H1 (cell line): ENCODE measurements at regions not wholly inside any gene's neighbourhood (a gene's known extent, or its start where the extent isn't known, plus 50 kb on each side); places are given as distances from the start of the nearest gene placed in this dataset.

Experiments used
- CTCF ChIA-PET: fragments of 300-600 bp; sonication (Branson Sonifier 250); formaldehyde crosslinking; loops from one replicate; lab custom pipeline; 2021; ENCODE audit not compliant: partially characterized antibody; lab: Charles Lee
- POLR2A ChIA-PET: fragments of 300-600 bp; sonication (Branson Sonifier 250); formaldehyde crosslinking; loops from one replicate; lab custom pipeline; 2021; ENCODE audit warnings: inconsistent platforms; ENCODE audit not compliant: partially characterized antibody; lab: Charles Lee
- DNase-seq, 2 experiments: peaks; one replicate each; pipeline versions ENCODE4 v3.0.0 to v3.0.0-alpha.2; 2010 to 2022; ENCODE audit warnings: low spot score in 2 of 2, low read depth in 1 of 2, mixed read lengths in 1 of 2
- FAIRE-seq: peaks from 2 replicates; lab custom pipeline; 2011; peaks lifted over from hg19 to GRCh38; lab: Jason Lieb, UNC
- H2AFZ ChIP-seq: 2 replicates; pipeline ENCODE4 v1.8.1; 2012; ENCODE audit warnings: low read length, inconsistent platforms
- H2AK5ac ChIP-seq: 2 replicates; pipeline ENCODE4 v1.6.1; 2013; ENCODE audit warnings: low read depth, low read length
- H2BK120ac ChIP-seq: replicated peaks from 2 replicates; pipeline ENCODE3; 2013; ENCODE audit warnings: low read depth, low read length, inconsistent platforms
- H2BK12ac ChIP-seq: 2 replicates; pipeline ENCODE4 v1.6.1; 2013; ENCODE audit warnings: low read depth, low read length
- H2BK15ac ChIP-seq: 2 replicates; pipeline ENCODE4 v1.6.1; 2013; ENCODE audit warnings: low read length
- H2BK20ac ChIP-seq: 2 replicates; pipeline ENCODE4 v1.6.1; 2013; ENCODE audit warnings: low read length
- H2BK5ac ChIP-seq: 2 replicates; pipeline ENCODE4 v1.6.1; 2013; ENCODE audit warnings: low read depth, low read length
- H3K14ac ChIP-seq: 2 replicates; pipeline ENCODE4 v1.6.1; 2013; ENCODE audit warnings: inconsistent platforms; ENCODE audit not compliant: insufficient read length
- H3K18ac ChIP-seq: 2 replicates; pipeline ENCODE4 v1.6.1; 2013; ENCODE audit warnings: low read length; ENCODE audit errors: extremely low read depth
- H3K23ac ChIP-seq: 2 replicates; pipeline ENCODE4 v1.6.1; 2013; ENCODE audit warnings: inconsistent platforms; ENCODE audit not compliant: insufficient read length
- H3K23me2 ChIP-seq: 2 replicates; pipeline ENCODE4 v1.6.1; 2013; ENCODE audit warnings: low read depth, low read length
- H3K27ac ChIP-seq: 2 replicates; pipeline ENCODE4 v1.6.1; 2011; ENCODE audit warnings: low read depth, low read length, inconsistent platforms
- H3K27me3 ChIP-seq, 4 experiments: replicated peaks in 1 of 4; 1 replicate in 1 of 4; 2 replicates in 3 of 4; pipeline versions ENCODE4 v1.6.1 to v1.8.1; 2011 to 2013; ENCODE audit warnings: low read length in 3 of 4, mild to moderate bottlenecking in 3 of 4, inconsistent platforms in 2 of 4, mixed read lengths in 2 of 4, moderate library complexity in 1 of 4; ENCODE audit not compliant: control insufficient read depth in 3 of 4, insufficient read depth in 3 of 4; ENCODE audit errors: extremely low read depth in 1 of 4
- H3K36me3 ChIP-seq, 4 experiments: 2 replicates each; pipeline versions ENCODE4 v1.6.1 to v1.8.1; 2011 to 2013; ENCODE audit warnings: mild to moderate bottlenecking in 4 of 4, low read length in 3 of 4, moderate library complexity in 2 of 4, control low read depth in 1 of 4, inconsistent platforms in 1 of 4; ENCODE audit not compliant: insufficient read depth in 4 of 4, control insufficient read depth in 2 of 4
- H3K4ac ChIP-seq: replicated peaks from 2 replicates; pipeline ENCODE3; 2013; ENCODE audit warnings: low read length, low read depth, mixed read lengths, inconsistent platforms; ENCODE audit not compliant: insufficient read length
- H3K4me1 ChIP-seq, 4 experiments: replicated peaks in 1 of 4; 1 replicate in 1 of 4; 2 replicates in 3 of 4; pipeline versions ENCODE4 v1.6.1 to v1.8.1; 2011 to 2013; ENCODE audit warnings: low read length in 3 of 4, inconsistent platforms in 2 of 4, mixed read lengths in 1 of 4; ENCODE audit not compliant: insufficient read depth in 4 of 4, control insufficient read depth in 3 of 4
- H3K4me2 ChIP-seq, 2 experiments: 2 replicates each; pipeline versions ENCODE4 v1.6.1 to v1.8.1; 2011 to 2013; ENCODE audit warnings: low read depth in 2 of 2, low read length in 2 of 2, control low read depth in 1 of 2, inconsistent platforms in 1 of 2, mild to moderate bottlenecking in 1 of 2; ENCODE audit not compliant: insufficient read depth in 1 of 2
- H3K4me3 ChIP-seq, 4 experiments: fragments of 200-600, 300-600 bp in 1 of 4; sonication (generic), shearing (Covaris generic), sonication (Bioruptor Twin) in 1 of 4; 2 replicates each; pipeline versions ENCODE4 v1.5.1 to v1.8.1; 2011 to 2016; ENCODE audit warnings: low read length in 4 of 4, low read depth in 3 of 4, control low read depth in 2 of 4, inconsistent platforms in 2 of 4, mild to moderate bottlenecking in 2 of 4, mixed read lengths in 1 of 4, moderate library complexity in 1 of 4; ENCODE audit not compliant: insufficient read depth in 2 of 4; ENCODE audit errors: extremely low read depth in 1 of 4
- H3K56ac ChIP-seq: replicated peaks from 2 replicates; pipeline ENCODE3; 2013; ENCODE audit warnings: low read depth, mild to moderate bottlenecking, mixed read lengths, low read length, inconsistent platforms; ENCODE audit not compliant: insufficient read length
- H3K79me1 ChIP-seq: 2 replicates; pipeline ENCODE4 v1.6.1; 2013; ENCODE audit warnings: low read depth, low read length, control low read depth
- H3K79me2 ChIP-seq, 2 experiments: 2 replicates each; pipeline versions ENCODE4 v1.6.1 to v1.8.1; 2012 to 2013; ENCODE audit warnings: low read length in 2 of 2, mild to moderate bottlenecking in 2 of 2, inconsistent platforms in 1 of 2; ENCODE audit not compliant: insufficient read depth in 2 of 2, control insufficient read depth in 1 of 2
- H3K9ac ChIP-seq, 4 experiments: replicated peaks in 1 of 4; 1 replicate in 1 of 4; 2 replicates in 3 of 4; pipeline versions ENCODE4 v1.6.1 to v1.8.1; 2011 to 2013; ENCODE audit warnings: low read depth in 3 of 4, low read length in 3 of 4, control low read depth in 2 of 4, mild to moderate bottlenecking in 2 of 4, moderate library complexity in 2 of 4, inconsistent platforms in 1 of 4; ENCODE audit errors: extremely low read depth in 1 of 4
- H3K9me3 ChIP-seq, 2 experiments: 2 replicates each; pipeline versions ENCODE4 v1.6.1 to v1.8.1; 2012 to 2013; ENCODE audit warnings: mild to moderate bottlenecking in 2 of 2, moderate library complexity in 2 of 2, control low read depth in 1 of 2, inconsistent platforms in 1 of 2, low read depth in 1 of 2, low read length in 1 of 2, mixed read lengths in 1 of 2; ENCODE audit not compliant: insufficient read depth in 2 of 2
- H4K20me1 ChIP-seq, 2 experiments: replicated peaks in 1 of 2; 2 replicates each; pipeline versions ENCODE3 to v1.8.1; 2011 to 2013; ENCODE audit warnings: inconsistent platforms in 2 of 2, low read length in 2 of 2, mild to moderate bottlenecking in 1 of 2; ENCODE audit not compliant: insufficient read depth in 2 of 2, control insufficient read depth in 1 of 2
- H4K5ac ChIP-seq: 2 replicates; pipeline ENCODE4 v1.6.1; 2013; ENCODE audit warnings: low read length, low read depth, mixed read lengths, inconsistent platforms; ENCODE audit not compliant: insufficient read length
- H4K8ac ChIP-seq: 2 replicates; pipeline ENCODE4 v1.8.0; 2013; ENCODE audit warnings: mild to moderate bottlenecking, moderate library complexity, low read length, inconsistent platforms; ENCODE audit not compliant: insufficient read depth; ENCODE audit errors: extremely low read depth
- H4K91ac ChIP-seq: replicated peaks from 2 replicates; pipeline ENCODE3; 2013; ENCODE audit warnings: low read length, mixed read lengths, inconsistent platforms; ENCODE audit not compliant: insufficient read length
- ATF3 ChIP-seq: IDR thresholded peaks from 2 replicates; pipeline ENCODE4 v1.6.1; 2011; ENCODE audit warnings: low read depth, mild to moderate bottlenecking, low read length; ENCODE audit not compliant: insufficient read depth
- CHD1 ChIP-seq: IDR thresholded peaks from 2 replicates; pipeline ENCODE4 v1.6.1; 2012; ENCODE audit warnings: low read depth, low read length, improper control_type of control experiment
- EZH2 ChIP-seq: fragments of 200-600 bp; sonication (generic); IDR thresholded peaks from 2 replicates; pipeline ENCODE4 v1.7.1; 2012; ENCODE audit warnings: low read depth, mild to moderate bottlenecking, moderate library complexity, low read length, inconsistent platforms; ENCODE audit not compliant: severe bottlenecking
- NRF1 ChIP-seq: IDR thresholded peaks from 2 replicates; pipeline ENCODE4 v1.6.1; 2011; ENCODE audit warnings: mild to moderate bottlenecking, low read depth, low read length, improper control_type of control experiment
- POU5F1 ChIP-seq: IDR thresholded peaks from 2 replicates; pipeline ENCODE4 v1.6.1; 2011; ENCODE audit warnings: low read depth, mild to moderate bottlenecking, low read length, moderate library complexity
- RBBP5 ChIP-seq: IDR thresholded peaks from 2 replicates; pipeline ENCODE4 v1.7.1; 2012; ENCODE audit warnings: low read depth, mild to moderate bottlenecking, inconsistent platforms, low read length, moderate library complexity, borderline replicate concordance
- RFX5 ChIP-seq: IDR thresholded peaks from 2 replicates; pipeline ENCODE4 v1.6.1; 2011; ENCODE audit warnings: low read depth, low read length, improper control_type of control experiment, borderline replicate concordance
- RNF2 ChIP-seq: fragments of 200-900, 300-1000 bp; sonication (generic); IDR thresholded peaks from 2 replicates; pipeline ENCODE4 v1.7.1; 2016; ENCODE audit warnings: borderline replicate concordance, low read depth, mild to moderate bottlenecking, antibody characterized with exemption, low read length; ENCODE audit not compliant: poor library complexity, severe bottlenecking; ENCODE audit errors: missing control alignments
- USF2 ChIP-seq: IDR thresholded peaks from 2 replicates; pipeline ENCODE4 v1.6.1; 2011; ENCODE audit warnings: low read length, improper control_type of control experiment
- WGBS, 2 experiments: shearing (Covaris generic) in 1 of 2; methylation state at CpG; one replicate each; pipeline versions ENCODE4 v1.1.6 to v1.1.7; 2013 to 2015; ENCODE audit warnings: low lambda C conversion rate in 2 of 2, mixed read lengths in 2 of 2, inconsistent platforms in 1 of 2, low coverage in 1 of 2, missing lambda C conversion rate in 1 of 2; ENCODE audit not compliant: insufficient replicate concordance in 2 of 2, insufficient coverage in 1 of 2, insufficient read length in 1 of 2; ENCODE audit errors: extremely low coverage in 1 of 2, missing lambda C conversion rate in 1 of 2; 5-methylcytosine and 5-hydroxymethylcytosine counted together

- Histone ChIP-seq H3K18ac (peak overlapping the region; percentile 99), H3K14ac (no peak overlapping the region), H3K27me3 (no peaks in the 10 kb centered on the region), H2AK5ac (no peak overlapping the region), H4K5ac (no peak overlapping the region), H3K79me1 (no peaks in the 10 kb centered on the region), H3K23me2 (0 out of 2 replicates have a peak, but pooled peaks cover 2% of the 10 kb centered on the region), H2BK20ac (peak overlapping the region; percentile 80; the same call in 1 of the 2 replicates), H3K4me2 (peak overlapping the region; percentile 55 to 65), H3K9ac (no peak overlapping the region), H2AFZ (peak overlapping the region; percentile 96), H4K8ac (no peak overlapping the region; the same call in 1 of the 2 replicates), H3K4me3 (no peak overlapping the region), H3K4me1 (peaks cover 4 to 13% (median 10%) of the 10 kb centered on the region in 4 experiments), H2BK5ac (peak overlapping the region; percentile 90), H3K23ac (no peak overlapping the region), H3K56ac (no peak overlapping the region), H2BK15ac (peak overlapping the region; percentile 97; the same call in 1 of the 2 replicates), H3K4ac (no peak overlapping the region), H4K91ac (peak overlapping the region; percentile 84), H3K27ac (no peak overlapping the region; the same call in 1 of the 2 replicates), H4K20me1 (no peaks in the 10 kb centered on the region), H3K9me3 (no peaks in the 10 kb centered on the region), H2BK120ac (peak overlapping the region; percentile 34), H3K36me3 (no peaks in the 10 kb centered on the region), H3K79me2 (no peaks in the 10 kb centered on the region), H2BK12ac (peak overlapping the region; percentile 98)
- peak; percentile 99 for FAIRE-seq
- POLR2A ChIA-PET, result no interaction called here
- peak; percentile 75 to 76 for DNase-seq
- CTCF ChIA-PET, result interaction anchor here (1.0 kb wide), 1 partner anchor 10 kb away, joined by 3 read pairs; no protein-coding TSS in a partner anchor
- WGBS, 2 experiments, result 12% methylated on average over 6 of the region's 6 CpGs; no CpG with 5 or more reads in 1 of the 2 experiments
- TF ChIP-seq NRF1, result no peak
- TF ChIP-seq ATF3, result no peak
- TF ChIP-seq POU5F1, result no peak
- TF ChIP-seq RNF2, result no peak
- 0 out of 2 replicates have a peak, but pooled peaks have one; percentile 12 for TF ChIP-seq USF2
- no peak for TF ChIP-seq RFX5
- TF ChIP-seq EZH2, result no peak
- TF ChIP-seq RBBP5, result 0 out of 2 replicates have a peak, but pooled peaks have one; percentile 48
- no peak for TF ChIP-seq CHD1
Measured at GRCh38 chr18:76064998-76065397, 430.0 kb downstream of the ZNF516 start.
